Stimulated activated naive CD4-positive, alpha-beta T cell treated with Interleukin-2 at 50 U/mL for 16 hours (primary cell): ENCODE measurements at regions not wholly inside any gene's neighbourhood (a gene's known extent, or its start where the extent isn't known, plus 50 kb on each side); places are given as distances from the start of the nearest gene placed in this dataset.
"Not testable (repeated sequence)": the region's sequence is repeated elsewhere in the genome, so short reads cannot be mapped to it uniquely, and the experiment has no call there.

Source experiments
- DNase-seq: peaks from one replicate; lab custom pipeline; 2025; lab: John Stamatoyannopoulos, UW

GRCh38 chr2:125364984-125365265 lies 1291.0 kb upstream of the GYPC start:
- no peak for DNase-seq

GRCh38 chr2:125371867-125372266 lies 1284.1 kb upstream of the GYPC start:
- no peak for DNase-seq

DNA sequence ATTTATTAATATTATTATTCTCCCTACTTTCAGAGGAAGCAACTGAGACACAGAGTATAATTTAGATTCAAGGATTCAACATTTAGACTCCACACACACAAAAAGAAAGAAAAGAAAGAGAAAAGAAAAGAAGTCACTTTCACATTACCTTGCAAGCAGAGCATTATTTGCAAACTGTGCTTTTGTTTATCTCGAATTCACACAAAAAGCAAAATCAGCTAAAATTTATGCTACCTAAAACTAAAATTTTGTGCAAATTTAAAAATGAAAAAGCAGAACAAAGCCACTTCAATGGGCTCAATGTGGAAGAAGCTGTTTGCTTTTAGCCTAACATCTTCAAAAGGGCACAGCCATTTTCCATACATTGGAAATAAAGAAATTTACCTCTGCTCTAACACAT lies 1282.7 kb upstream of the GYPC start:
- DNase-seq: no peak

- no peak for DNase-seq
Measured at GRCh38 chr2:125386074-125386473, 1269.9 kb upstream of the GYPC start.

DNA sequence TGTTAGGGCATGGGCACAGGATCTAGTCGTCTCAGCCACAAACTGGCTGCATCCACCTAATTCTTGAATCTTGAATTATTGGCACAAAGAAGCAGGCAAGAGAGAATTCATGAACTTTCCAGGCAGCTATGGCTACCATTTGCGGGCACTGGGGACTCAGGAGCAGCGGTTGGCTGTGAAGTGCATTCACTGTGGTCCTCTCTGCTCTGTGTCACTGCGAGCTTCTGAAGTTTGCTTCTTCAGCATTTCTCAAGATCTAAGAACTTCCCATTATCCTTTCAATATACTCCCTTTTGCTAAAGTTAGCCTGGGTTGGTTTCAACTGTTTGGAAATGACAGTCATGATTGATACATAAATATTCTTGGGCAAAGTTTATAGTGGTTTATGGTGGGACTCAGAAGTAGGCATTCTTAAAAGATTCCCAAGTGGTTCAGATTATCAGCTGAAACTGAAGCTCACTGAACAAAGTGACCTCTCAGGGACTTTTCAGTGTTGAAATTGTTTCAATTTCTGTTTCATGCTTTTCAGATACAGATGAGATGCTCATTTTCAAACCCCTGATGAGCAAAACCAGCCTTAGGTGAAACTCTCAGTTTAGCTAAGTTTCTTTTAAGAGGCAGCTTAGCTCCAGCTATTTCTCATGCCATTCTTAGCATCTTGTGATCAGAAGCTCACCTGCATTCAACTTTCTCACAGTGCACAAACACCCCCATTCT lies 1258.3 kb upstream of the GYPC start:
- DNase-seq: no peak

- DNase-seq: no peak
Measured at GRCh38 chr2:125398738-125399524, 1257.0 kb upstream of the GYPC start.

DNA sequence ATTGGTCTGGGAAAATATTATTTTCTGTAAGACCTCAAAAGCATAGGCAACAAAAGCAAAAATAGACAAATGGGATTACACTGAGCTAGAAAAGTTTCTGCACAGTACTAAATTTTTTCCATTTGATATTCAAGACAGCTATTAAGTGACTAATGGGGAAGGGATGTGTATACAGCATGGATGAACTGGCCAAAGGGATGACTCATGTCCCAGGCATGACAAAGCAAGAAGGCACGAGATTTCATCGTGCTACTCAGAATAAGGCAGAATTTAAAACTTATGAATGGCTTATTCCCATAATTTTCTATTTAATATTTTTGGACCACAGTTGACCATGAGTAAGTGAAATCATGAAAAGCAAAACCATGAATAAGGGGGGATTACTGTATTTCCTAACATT lies 1250.1 kb upstream of the GYPC start:
- DNase-seq: no peak

- no peak for DNase-seq
Measured at GRCh38 chr2:125408874-125409538, 1247.0 kb upstream of the GYPC start.

DNA sequence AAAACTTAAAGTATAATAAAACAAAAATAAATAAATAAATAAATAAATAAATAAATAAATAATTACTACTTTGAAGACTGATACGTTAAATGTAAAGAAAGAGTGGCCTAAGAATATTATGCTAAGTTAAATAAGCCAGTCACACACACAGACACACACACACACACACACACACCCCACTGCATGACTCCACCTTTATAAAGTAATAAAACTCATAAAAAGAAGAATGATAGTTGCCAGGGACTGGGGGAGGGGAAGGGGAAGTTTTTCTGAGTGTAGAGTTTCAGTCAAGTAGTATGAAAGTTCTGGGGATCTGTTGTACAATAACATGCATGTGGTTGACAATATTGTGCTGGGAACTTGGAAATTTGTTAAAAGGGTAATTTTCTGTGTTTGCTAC lies 1237.5 kb upstream of the GYPC start:
- no peak for DNase-seq

DNA sequence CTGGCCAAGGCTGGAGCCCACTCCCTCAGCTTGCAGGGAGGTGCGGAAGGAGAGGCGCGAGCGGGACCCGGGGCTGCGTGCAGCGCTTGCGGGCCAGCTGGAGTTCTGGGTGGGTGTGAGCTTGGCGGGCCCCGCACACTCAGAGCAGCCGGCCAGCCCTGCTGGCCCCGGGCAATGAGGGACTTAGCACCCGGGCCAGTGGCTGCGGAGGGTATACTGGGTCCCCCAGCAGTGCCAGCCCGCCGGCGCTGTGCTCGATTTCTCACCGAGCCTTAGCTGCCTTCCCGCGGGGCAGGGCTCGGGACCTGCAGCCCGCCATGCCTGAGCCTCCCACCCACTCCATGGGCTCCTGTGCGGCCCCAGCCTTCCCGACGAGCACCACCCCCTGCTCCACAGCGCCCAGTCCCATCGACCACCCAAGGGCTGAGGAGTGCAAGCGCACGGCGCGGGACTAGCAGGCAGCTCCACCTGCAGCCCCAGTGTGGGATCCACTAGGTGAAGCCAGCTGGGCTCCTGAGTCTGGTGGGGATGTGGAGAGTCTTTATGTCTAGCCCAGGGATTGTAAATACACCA lies 1233.7 kb upstream of the GYPC start:
- not testable (repeated sequence) for DNase-seq

GRCh38 chr2:125424266-125424785 lies 1231.6 kb upstream of the GYPC start:
- no peak for DNase-seq

- no peak for DNase-seq
Measured at GRCh38 chr2:125427721-125428315, 1228.1 kb upstream of the GYPC start.

GRCh38 chr2:125444106-125444505 lies 1211.9 kb upstream of the GYPC start:
- no peak for DNase-seq

- no peak for DNase-seq
Measured at GRCh38 chr2:125445495-125445894, 1210.5 kb upstream of the GYPC start.

DNA sequence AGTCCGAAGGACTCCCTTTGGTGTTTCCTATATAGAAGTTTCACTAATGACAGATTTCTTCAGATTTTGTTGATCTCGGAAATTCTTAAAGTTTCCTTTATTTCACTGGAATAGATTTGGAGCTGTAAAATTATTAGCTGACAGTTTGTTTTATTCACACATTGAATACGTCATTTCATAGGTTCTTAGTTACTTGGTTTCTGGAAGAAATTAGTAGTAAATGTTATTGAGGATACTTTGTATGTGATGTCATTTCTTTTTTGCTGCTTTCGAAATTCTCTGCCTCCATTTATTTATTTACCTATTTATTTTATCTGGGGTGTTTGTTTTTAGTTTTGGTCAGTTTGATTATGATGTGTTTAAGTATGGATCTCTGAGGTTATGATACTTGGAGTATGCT lies 1205.9 kb upstream of the GYPC start:
- no peak for DNase-seq

- DNase-seq: no peak
Measured at GRCh38 chr2:125455110-125455509, 1200.8 kb upstream of the GYPC start.

DNA sequence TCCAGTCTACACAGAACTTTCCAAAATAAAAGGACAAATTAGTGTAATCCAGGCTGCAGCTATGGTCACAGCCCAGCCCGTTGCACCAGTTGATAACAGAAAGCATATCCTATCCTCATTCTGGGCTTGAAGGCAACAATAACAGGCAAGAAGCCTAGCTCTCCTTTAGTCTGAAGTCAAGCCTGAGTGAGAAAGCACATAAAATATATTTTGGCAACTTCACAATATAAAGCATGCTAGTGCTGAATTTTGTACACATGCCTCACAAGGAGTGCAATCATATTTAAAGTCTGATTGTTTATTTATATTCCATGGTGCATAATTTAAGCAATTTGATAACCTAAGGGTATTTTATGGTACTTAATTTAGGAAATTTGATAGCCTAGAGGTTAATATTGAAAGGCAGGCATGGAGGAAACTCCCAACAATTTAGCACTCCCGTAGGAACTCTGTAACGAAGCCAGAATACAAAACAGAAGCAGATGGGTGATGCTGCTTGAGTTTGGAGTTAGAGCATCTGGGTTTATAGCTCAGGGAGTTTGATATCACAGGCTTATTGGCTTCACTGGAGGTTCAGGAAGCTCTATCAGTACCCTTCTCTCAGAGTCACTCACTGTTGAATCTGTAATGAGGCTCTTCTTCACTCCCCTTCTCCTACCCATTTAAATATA lies 1199.1 kb upstream of the GYPC start:
- no peak for DNase-seq

GRCh38 chr2:125471963-125472362 lies 1184.0 kb upstream of the GYPC start:
- no peak for DNase-seq

DNA sequence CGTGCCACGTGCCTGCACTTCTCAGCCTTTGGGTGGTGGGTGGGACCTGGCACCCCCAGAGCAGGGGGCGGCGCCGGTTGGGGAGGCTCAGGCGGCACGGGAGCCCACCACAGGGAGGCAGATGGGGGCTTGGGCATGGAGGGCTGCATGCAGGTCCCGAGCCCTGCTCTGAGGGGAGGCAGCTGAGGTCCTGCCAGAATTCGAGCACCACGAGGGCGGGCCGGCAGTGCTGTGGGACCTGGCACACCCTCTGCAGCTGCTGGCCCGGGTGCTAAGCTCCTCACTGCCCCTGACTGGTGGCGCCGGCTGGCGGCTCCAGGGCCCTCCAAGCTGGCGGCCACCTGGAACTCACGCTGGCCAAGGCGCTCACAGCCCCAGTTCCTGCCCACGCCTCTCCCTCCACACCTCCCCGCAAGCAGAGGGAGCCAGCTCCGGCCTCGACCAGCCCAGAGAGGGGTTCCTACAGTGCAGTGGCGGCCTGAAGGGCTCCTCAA lies 1176.8 kb upstream of the GYPC start:
- no peak for DNase-seq

GRCh38 chr2:125490308-125490707 lies 1165.7 kb upstream of the GYPC start:
- no peak for DNase-seq

- DNase-seq: no peak
Measured at GRCh38 chr2:125491663-125492062, 1164.3 kb upstream of the GYPC start.

DNA sequence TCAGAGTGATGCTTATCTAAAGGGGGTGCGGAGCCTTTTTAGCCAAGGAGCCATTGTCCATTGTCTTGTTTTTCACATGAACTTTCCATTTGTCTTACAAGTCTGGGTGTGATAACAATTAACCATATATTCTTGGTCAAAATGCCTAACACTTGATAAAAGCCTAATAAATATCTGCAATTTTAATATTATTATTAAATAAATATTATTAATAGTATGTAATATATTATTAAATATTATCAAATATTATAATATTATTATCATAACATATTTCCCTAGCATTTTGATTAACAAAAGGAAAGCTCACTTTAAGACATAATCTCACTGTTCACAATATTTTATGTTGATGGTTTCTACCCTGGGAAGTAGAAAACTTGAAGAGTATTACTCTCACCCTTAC lies 1143.6 kb upstream of the GYPC start:
- DNase-seq: no peak
